ENCODE measurements at regions not wholly inside any gene's neighbourhood (a gene's known extent, or its start where the extent isn't known, plus 50 kb on each side); places are given as distances from the start of the nearest gene placed in this dataset.

- H3K4me3 ChIP-seq (ENCODE audit: low read length), result no peak overlapping the region
- H3K27ac ChIP-seq (ENCODE audit: low read depth, low read length), result no peak overlapping the region
- peaks cover 4% of the 10 kb centered on the region for H3K27me3 Mint-ChIP-seq (ENCODE audit: insufficient read depth)
- H3K4me3 Mint-ChIP-seq, result no peak overlapping the region
- H3K4me1 Mint-ChIP-seq, result no peaks in the 10 kb centered on the region
- H3K9me3 ChIP-seq (ENCODE audit: control insufficient read depth, low read length), result no peaks in the 10 kb centered on the region
- no peaks in the 10 kb centered on the region for H3K4me1 ChIP-seq (ENCODE audit: control insufficient read depth, insufficient read depth, low read length)
- no peaks in the 10 kb centered on the region for H3K36me3 ChIP-seq (ENCODE audit: control insufficient read depth, insufficient read depth, low read length)
- DNase-seq, result no peak
- no peaks in the 10 kb centered on the region for H3K36me3 Mint-ChIP-seq (ENCODE audit: low read depth)
- H3K27me3 ChIP-seq (ENCODE audit: control insufficient read depth, insufficient read depth, low read length, poor library complexity, severe bottlenecking), result no peaks in the 10 kb centered on the region
- no peak for TF ChIP-seq CTCF (conservative IDR thresholded peaks at IDR 0.05)
- H3K9ac ChIP-seq (ENCODE audit: extremely low read depth, low read length, poor library complexity, severe bottlenecking), result no peak overlapping the region
- H3K9me3 Mint-ChIP-seq, result peaks cover 3% of the 10 kb centered on the region
- H3K27ac Mint-ChIP-seq, result no peak overlapping the region
- WGBS, 2 experiments (ENCODE audit: insufficient coverage in 1 of 2, insufficient read length in 1 of 2), result 98 to 100% methylated on average over 2 to 3 of the region's 3 CpGs
Observed at GRCh38 chr7:98460902-98461301, 60.0 kb upstream of the BAIAP2L1 start.

- Mint-ChIP-seq H3K4me3 (no peak overlapping the region), H3K27me3 (ENCODE audit: insufficient read depth) (peaks cover 4% of the 10 kb centered on the region)
- DNase-seq, result peak; percentile 68
Observed at GRCh38 chr7:98459529-98459928, 58.6 kb upstream of the BAIAP2L1 start.

GRCh38 chr7:98458090-98458875 is 57.4 kb upstream of the BAIAP2L1 start:
- Histone ChIP-seq H3K4me1 (ENCODE audit: control insufficient read depth, insufficient read depth, low read length) (no peaks in the 10 kb centered on the region), H3K27ac (ENCODE audit: low read depth, low read length) (no peak overlapping the region), H3K9me3 (ENCODE audit: control insufficient read depth, low read length) (no peaks in the 10 kb centered on the region), H3K27me3 (ENCODE audit: control insufficient read depth, insufficient read depth, low read length, poor library complexity, severe bottlenecking) (no peaks in the 10 kb centered on the region), H3K4me3 (ENCODE audit: low read length) (no peak overlapping the region), H3K9ac (ENCODE audit: extremely low read depth, low read length, poor library complexity, severe bottlenecking) (no peak overlapping the region), H3K36me3 (ENCODE audit: control insufficient read depth, insufficient read depth, low read length) (no peaks in the 10 kb centered on the region)
- H3K36me3 Mint-ChIP-seq (ENCODE audit: low read depth), result no peaks in the 10 kb centered on the region
- WGBS, 2 experiments (ENCODE audit: insufficient coverage in 1 of 2, insufficient read length in 1 of 2), result 89 to 92% methylated on average over 8 to 16 of the region's 16 CpGs
- H3K4me1 Mint-ChIP-seq, result no peaks in the 10 kb centered on the region
- H3K27me3 Mint-ChIP-seq (ENCODE audit: insufficient read depth), result peaks cover 4% of the 10 kb centered on the region
- peaks cover 8% of the 10 kb centered on the region for H3K9me3 Mint-ChIP-seq
- no peak overlapping the region for H3K4me3 Mint-ChIP-seq
- no peak for TF ChIP-seq CTCF (conservative IDR thresholded peaks at IDR 0.05)
- H3K27ac Mint-ChIP-seq, result no peak overlapping the region
- DNase-seq, result no peak

More at GRCh38 chr7:98459529-98459928, 58.6 kb upstream of the BAIAP2L1 start:
- no peak overlapping the region for H3K4me3 ChIP-seq (ENCODE audit: low read length)
- no peaks in the 10 kb centered on the region for H3K9me3 ChIP-seq (ENCODE audit: control insufficient read depth, low read length)
- WGBS, 2 experiments (ENCODE audit: insufficient coverage in 1 of 2, insufficient read length in 1 of 2), result 66 to 90% methylated on average over 1 to 4 of the region's 4 CpGs
- no peaks in the 10 kb centered on the region for H3K4me1 Mint-ChIP-seq
- H3K9me3 Mint-ChIP-seq, result peaks cover 3% of the 10 kb centered on the region
- H3K4me1 ChIP-seq (ENCODE audit: control insufficient read depth, insufficient read depth, low read length), result no peaks in the 10 kb centered on the region
- H3K36me3 ChIP-seq (ENCODE audit: control insufficient read depth, insufficient read depth, low read length), result no peaks in the 10 kb centered on the region
- no peak overlapping the region for H3K9ac ChIP-seq (ENCODE audit: extremely low read depth, low read length, poor library complexity, severe bottlenecking)
- H3K27ac Mint-ChIP-seq, result no peak overlapping the region
- no peak overlapping the region for H3K27ac ChIP-seq (ENCODE audit: low read depth, low read length)
- no peaks in the 10 kb centered on the region for H3K36me3 Mint-ChIP-seq (ENCODE audit: low read depth)
- peak; percentile 12 for TF ChIP-seq CTCF (conservative IDR thresholded peaks at IDR 0.05)
- H3K27me3 ChIP-seq (ENCODE audit: control insufficient read depth, insufficient read depth, low read length, poor library complexity, severe bottlenecking), result no peaks in the 10 kb centered on the region
